ENCODE measurements at regions not wholly inside any gene's neighbourhood (a gene's known extent, or its start where the extent isn't known, plus 50 kb on each side); places are given as distances from the start of the nearest gene placed in this dataset.

GRCh38 chr5:122256388-122256787 lies 55.6 kb upstream of the SNCAIP start:
- Histone ChIP-seq H3K4me3 (ENCODE audit: low read length in 3 of 3) (no peak overlapping the region), H3K36me3 (ENCODE audit: control insufficient read depth in 2 of 3, insufficient read depth in 3 of 3, low read length in 3 of 3) (no peaks in the 10 kb centered on the region), H3K27me3 (ENCODE audit: control insufficient read depth, insufficient read depth, low read length) (no peaks in the 10 kb centered on the region), H3K9ac (ENCODE audit: low read length in 3 of 3) (no peak overlapping the region), H3K9me3 (ENCODE audit: control insufficient read depth in 2 of 3, insufficient read depth in 1 of 3, low read length in 3 of 3) (no peaks in the 10 kb centered on the region), H3K4me1 (ENCODE audit: control insufficient read depth in 2 of 3, insufficient read depth in 2 of 3, low read depth in 1 of 3, low read length in 3 of 3) (no peaks in the 10 kb centered on the region), H3K27ac (ENCODE audit: low read depth in 2 of 2, low read length in 2 of 2) (no peak overlapping the region)
- DNase-seq (no peak), FAIRE-seq (no peak)
- TF ChIP-seq CTCF (IDR thresholded peaks at IDR 0.05; ENCODE audit: borderline replicate concordance, extremely low read depth, insufficient read depth): no peak
- intact Hi-C loops (cut with DNase I): no loop called here

GRCh38 chr5:122257000-122257399 lies 55.0 kb upstream of the SNCAIP start:
- TF ChIP-seq CTCF (IDR thresholded peaks at IDR 0.05; ENCODE audit: borderline replicate concordance, extremely low read depth, insufficient read depth): no peak
- Histone ChIP-seq H3K27ac (ENCODE audit: low read depth in 2 of 2, low read length in 2 of 2) (no peak overlapping the region), H3K4me3 (ENCODE audit: low read length in 3 of 3) (no peak overlapping the region), H3K4me1 (ENCODE audit: control insufficient read depth in 2 of 3, insufficient read depth in 2 of 3, low read depth in 1 of 3, low read length in 3 of 3) (no peaks in the 10 kb centered on the region), H3K36me3 (ENCODE audit: control insufficient read depth in 2 of 3, insufficient read depth in 3 of 3, low read length in 3 of 3) (no peaks in the 10 kb centered on the region), H3K9me3 (ENCODE audit: control insufficient read depth in 2 of 3, insufficient read depth in 1 of 3, low read length in 3 of 3) (no peaks in the 10 kb centered on the region), H3K9ac (ENCODE audit: low read length in 3 of 3) (no peak overlapping the region), H3K27me3 (ENCODE audit: control insufficient read depth, insufficient read depth, low read length) (no peaks in the 10 kb centered on the region)
- no peak for FAIRE-seq
- DNase-seq: no peak
- intact Hi-C loops (cut with DNase I): no loop called here

GRCh38 chr5:122258241-122258640 lies 53.8 kb upstream of the SNCAIP start:
- Histone ChIP-seq H3K36me3 (ENCODE audit: control insufficient read depth in 2 of 3, insufficient read depth in 3 of 3, low read length in 3 of 3) (no peaks in the 10 kb centered on the region), H3K27me3 (ENCODE audit: control insufficient read depth, insufficient read depth, low read length) (no peaks in the 10 kb centered on the region), H3K4me1 (ENCODE audit: control insufficient read depth in 2 of 3, insufficient read depth in 2 of 3, low read depth in 1 of 3, low read length in 3 of 3) (no peaks in the 10 kb centered on the region), H3K9ac (ENCODE audit: low read length in 3 of 3) (no peak overlapping the region), H3K27ac (ENCODE audit: low read depth in 2 of 2, low read length in 2 of 2) (no peak overlapping the region), H3K9me3 (ENCODE audit: control insufficient read depth in 2 of 3, insufficient read depth in 1 of 3, low read length in 3 of 3) (no peaks in the 10 kb centered on the region), H3K4me3 (ENCODE audit: low read length in 3 of 3) (no peak overlapping the region)
- FAIRE-seq: no peak
- no peak for TF ChIP-seq CTCF (IDR thresholded peaks at IDR 0.05; ENCODE audit: borderline replicate concordance, extremely low read depth, insufficient read depth)
- intact Hi-C loops (cut with DNase I): no loop called here
- no peak for DNase-seq

GRCh38 chr5:122258840-122259239 lies 53.2 kb upstream of the SNCAIP start:
- Histone ChIP-seq H3K4me3 (ENCODE audit: low read length in 3 of 3) (no peak overlapping the region), H3K27me3 (ENCODE audit: control insufficient read depth, insufficient read depth, low read length) (no peaks in the 10 kb centered on the region), H3K9ac (ENCODE audit: low read length in 3 of 3) (no peak overlapping the region), H3K9me3 (ENCODE audit: control insufficient read depth in 2 of 3, insufficient read depth in 1 of 3, low read length in 3 of 3) (no peaks in the 10 kb centered on the region), H3K4me1 (ENCODE audit: control insufficient read depth in 2 of 3, insufficient read depth in 2 of 3, low read depth in 1 of 3, low read length in 3 of 3) (no peaks in the 10 kb centered on the region), H3K36me3 (ENCODE audit: control insufficient read depth in 2 of 3, insufficient read depth in 3 of 3, low read length in 3 of 3) (no peaks in the 10 kb centered on the region), H3K27ac (ENCODE audit: low read depth in 2 of 2, low read length in 2 of 2) (no peak overlapping the region)
- TF ChIP-seq CTCF (IDR thresholded peaks at IDR 0.05; ENCODE audit: borderline replicate concordance, extremely low read depth, insufficient read depth): no peak
- FAIRE-seq: no peak
- no peak for DNase-seq
- intact Hi-C loops (cut with DNase I): no loop called here

Data from kidney (tissue), 13 donors.